ENCODE measurements at regions not wholly inside any gene's neighbourhood (a gene's known extent, or its start where the extent isn't known, plus 50 kb on each side); places are given as distances from the start of the nearest gene placed in this dataset.

- H3K4me3 ChIP-seq (ENCODE audit: low read depth, poor library complexity, severe bottlenecking): no peak overlapping the region
- intact Hi-C loops (cut with DNase I; ENCODE audit: low total_unique reads): loop anchor here (10.0 kb wide), 1 partner anchor 1374 kb away; no protein-coding TSS in a partner anchor
- TF ChIP-seq POLR2A (IDR thresholded peaks at IDR 0.05) (no peak), CTCF (IDR thresholded peaks at IDR 0.05) (no peak)
- 29 to 42% methylated on average over 7 of the region's 7 CpGs for WGBS, 2 donors
- no peak for DNase-seq (ENCODE audit: low spot score in 2 of 2)
Measured at GRCh38 chr18:22838639-22839277, 94.4 kb upstream of the RBBP8 start.

GRCh38 chr18:22839340-22839821 lies 93.7 kb upstream of the RBBP8 start:
- 50 to 55% methylated on average over 2 of the region's 2 CpGs for WGBS, 2 donors
- no peak for DNase-seq (ENCODE audit: low spot score in 2 of 2)
- intact Hi-C loops (cut with DNase I; ENCODE audit: low total_unique reads): loop anchor here (10.0 kb wide), 1 partner anchor 1375 kb away; no protein-coding TSS in a partner anchor
- TF ChIP-seq CTCF (IDR thresholded peaks at IDR 0.05) (no peak), POLR2A (IDR thresholded peaks at IDR 0.05) (no peak)
- no peak overlapping the region for H3K4me3 ChIP-seq (ENCODE audit: low read depth, poor library complexity, severe bottlenecking)

DNA sequence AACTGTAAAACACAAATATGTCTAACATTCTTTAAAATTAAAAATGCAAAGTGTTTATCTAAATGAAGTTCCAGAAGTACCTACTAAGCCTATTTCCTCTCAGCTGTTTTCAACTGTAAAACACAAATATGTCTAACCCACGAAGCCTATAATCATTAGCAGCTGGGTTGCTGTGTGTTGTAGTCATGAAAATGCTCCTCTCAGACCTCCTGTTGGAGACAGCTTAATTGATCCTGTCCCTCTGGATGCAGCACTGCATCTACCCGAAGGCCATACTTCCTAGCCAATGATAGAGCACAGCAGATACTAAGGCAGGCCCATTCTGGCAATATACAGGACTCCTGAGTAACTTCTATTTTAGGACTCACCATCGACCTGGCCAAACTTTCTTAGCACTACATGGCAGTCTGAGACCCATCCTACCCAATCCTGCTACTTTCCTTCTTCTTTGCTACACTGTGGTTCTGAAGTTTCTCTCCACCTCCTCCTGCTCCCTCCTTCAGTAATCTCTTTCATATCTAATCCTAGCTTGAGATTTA lies 92.5 kb upstream of the RBBP8 start:
- intact Hi-C loops (cut with DNase I; ENCODE audit: low total_unique reads): loop anchor here (10.0 kb wide), 1 partner anchor 134 kb away; no protein-coding TSS in a partner anchor
- no peak for DNase-seq (ENCODE audit: low spot score in 2 of 2)
- H3K4me3 ChIP-seq (ENCODE audit: low read depth, poor library complexity, severe bottlenecking): no peak overlapping the region
- 41 to 52% methylated on average over 3 of the region's 3 CpGs for WGBS, 2 donors
- TF ChIP-seq POLR2A (IDR thresholded peaks at IDR 0.05) (no peak), CTCF (IDR thresholded peaks at IDR 0.05) (no peak)

- WGBS, 2 donors: 72 to 77% methylated on average over 2 of the region's 2 CpGs
- TF ChIP-seq POLR2A (IDR thresholded peaks at IDR 0.05) (no peak), CTCF (IDR thresholded peaks at IDR 0.05) (no peak)
- H3K4me3 ChIP-seq (ENCODE audit: low read depth, poor library complexity, severe bottlenecking): no peak overlapping the region
- DNase-seq (ENCODE audit: low spot score in 2 of 2): no peak
- intact Hi-C loops (cut with DNase I; ENCODE audit: low total_unique reads): loop anchor here (10.0 kb wide), 1 partner anchor 133 kb away; no protein-coding TSS in a partner anchor
Measured at GRCh38 chr18:22841840-22842239, 91.3 kb upstream of the RBBP8 start.

DNA sequence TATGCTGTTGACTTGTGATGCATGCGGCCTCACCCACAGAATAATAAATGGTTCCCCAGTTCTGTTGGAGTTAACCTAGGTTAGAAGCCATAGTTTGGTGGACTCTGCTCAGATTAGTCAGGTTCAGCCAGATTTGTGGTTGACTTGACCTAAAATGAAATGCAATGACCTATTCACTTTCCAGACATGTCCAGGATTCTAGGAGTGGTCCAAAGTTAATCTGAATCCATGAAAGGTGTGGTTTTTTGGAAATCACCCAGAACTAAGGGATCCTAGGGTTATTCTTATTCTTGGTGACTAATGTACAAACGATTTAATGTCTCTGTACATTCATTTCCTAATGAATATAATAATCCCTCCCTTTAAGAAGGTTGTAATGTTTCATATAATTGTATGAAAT lies 88.9 kb upstream of the RBBP8 start:
- H3K4me3 ChIP-seq (ENCODE audit: low read depth, poor library complexity, severe bottlenecking): no peak overlapping the region
- no peak for DNase-seq (ENCODE audit: low spot score in 2 of 2)
- intact Hi-C loops (cut with DNase I; ENCODE audit: low total_unique reads): loop anchor here (10.0 kb wide), 1 partner anchor 131 kb away; no protein-coding TSS in a partner anchor
- WGBS, 2 donors: 44 to 50% methylated on average over 2 of the region's 2 CpGs
- no peak for TF ChIP-seq POLR2A (IDR thresholded peaks at IDR 0.05)

- no peak overlapping the region for H3K4me3 ChIP-seq (ENCODE audit: low read depth, poor library complexity, severe bottlenecking)
- DNase-seq (ENCODE audit: low spot score in 2 of 2): no peak
- 55 to 63% methylated on average over 2 of the region's 2 CpGs for WGBS, 2 donors
- intact Hi-C loops (cut with DNase I; ENCODE audit: low total_unique reads): loop anchor here (10.0 kb wide), 1 partner anchor 130 kb away; no protein-coding TSS in a partner anchor
- no peak for TF ChIP-seq CTCF (IDR thresholded peaks at IDR 0.05)
- no peak for TF ChIP-seq POLR2A (IDR thresholded peaks at IDR 0.05)
Measured at GRCh38 chr18:22844628-22845027, 88.5 kb upstream of the RBBP8 start.

All from lower leg skin (tissue), 4 donors.